Heart left ventricle (tissue), 13 donors: ENCODE measurements at regions not wholly inside any gene's neighbourhood (a gene's known extent, or its start where the extent isn't known, plus 50 kb on each side); places are given as distances from the start of the nearest gene placed in this dataset.

Experiments
- CTCF ChIP-seq, 12 donors: fragments of 200-600 bp; sonication (generic) in 4 of 12; IDR thresholded peaks; one replicate each; pipeline versions ENCODE4 v1.5.0 to v1.8.0; 2018 to 2022; ENCODE audit warnings: antibody characterized with exemption in 12 of 12, mild to moderate bottlenecking in 5 of 12
- POLR2A ChIP-seq, 2 donors: fragments of 450-650 bp; IDR thresholded peaks; one replicate each; pipeline ENCODE4 v1.6.1; 2017; ENCODE audit warnings: antibody characterized with exemption in 2 of 2, mild to moderate bottlenecking in 2 of 2, moderate library complexity in 2 of 2
- donor health status: ischemic (EF 13 %, LVEDD 7.1; RV severe dilation, severe dysfunction).
- donor health status: DM: no; HTN: yes; CAD: no.
- donor health status: DM: no; HTN: no; CAD: no.
- donor health status: ischemic (EF 25% LVEDD 6.9; RV normal size, moderate dysfunction).
- donor health status: ischemic (EF 25% LVEDD 5.7; RV mildly dilated, moderate dysfunction).
- donor health status: ischemic (EF 35%, LVEDD 5.7; RV mildly dilated, moderate dysfunction).
- donor health status: nonischemic (EF 11% LVEDD 7.7; RV severe dilation, severe dysfunction).
- donor health status: DM: yes; HTN: yes; CAD: no.
- donor health status: PGD.
- donor health status: ischemic (EF 29% LVEDD 5.4; RV normal size, mild dysfunction).
- donor health status: nonischemic (EF 23%, LVEDD 6.1; RV moderate dilation, normal function).

- TF ChIP-seq POLR2A (IDR thresholded peaks at IDR 0.05) (no peak), CTCF (IDR thresholded peaks at IDR 0.05) (no peak)
Measured at GRCh38 chr13:91245288-91245687, 102.2 kb upstream of the MIR17HG start.
